GM21529 (cell line): ENCODE measurements at regions not wholly inside any gene's neighbourhood (a gene's known extent, or its start where the extent isn't known, plus 50 kb on each side); places are given as distances from the start of the nearest gene placed in this dataset.

Source experiments
- ATAC-seq: cut with Tn5 transposase; IDR thresholded peaks from one replicate; pipeline ENCODE4 v1.9.1; 2021; ENCODE audit not compliant: unreplicated experiment

DNA sequence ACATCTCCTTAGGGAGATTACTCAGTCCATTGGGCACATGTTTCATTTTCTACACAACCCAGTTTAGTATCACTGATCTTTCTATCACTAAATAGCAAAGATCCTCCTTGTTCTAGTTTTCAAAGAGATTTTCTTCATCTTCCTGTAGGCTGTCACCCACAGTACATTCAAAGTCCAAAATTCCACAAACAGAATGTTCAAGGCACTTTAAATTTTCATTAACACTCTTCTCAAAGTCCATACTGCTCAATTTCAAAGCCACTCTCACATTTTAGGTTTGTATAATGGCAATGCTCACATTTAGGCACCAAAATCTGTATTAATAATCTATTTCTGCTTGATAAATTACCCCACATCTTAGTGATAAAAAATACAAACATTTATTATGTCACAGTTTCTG is 152.8 kb downstream of the FSIP2 start:
- ATAC-seq, result no peak

GRCh38 chr2:185891804-185892411 is 153.3 kb downstream of the FSIP2 start:
- no peak for ATAC-seq

DNA sequence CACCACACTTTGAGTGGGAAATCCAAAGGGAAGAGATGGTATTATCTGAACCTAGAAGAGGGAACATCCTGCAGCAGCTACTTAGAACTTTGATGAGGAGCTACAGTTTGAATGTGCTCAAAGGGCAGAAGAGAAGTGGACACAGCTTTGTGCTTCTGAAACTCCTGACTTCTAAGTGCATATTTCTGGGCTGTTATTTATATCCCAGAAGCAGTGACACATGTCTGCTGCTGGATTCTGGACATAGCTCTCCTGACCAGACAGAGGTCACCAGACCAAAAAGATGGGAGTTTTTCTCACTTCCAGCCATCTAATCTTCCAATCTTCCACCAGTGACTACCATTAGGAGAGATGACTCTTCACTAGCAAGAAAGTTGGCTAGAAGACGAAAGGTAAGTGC is 153.9 kb downstream of the FSIP2 start:
- no peak for ATAC-seq

DNA sequence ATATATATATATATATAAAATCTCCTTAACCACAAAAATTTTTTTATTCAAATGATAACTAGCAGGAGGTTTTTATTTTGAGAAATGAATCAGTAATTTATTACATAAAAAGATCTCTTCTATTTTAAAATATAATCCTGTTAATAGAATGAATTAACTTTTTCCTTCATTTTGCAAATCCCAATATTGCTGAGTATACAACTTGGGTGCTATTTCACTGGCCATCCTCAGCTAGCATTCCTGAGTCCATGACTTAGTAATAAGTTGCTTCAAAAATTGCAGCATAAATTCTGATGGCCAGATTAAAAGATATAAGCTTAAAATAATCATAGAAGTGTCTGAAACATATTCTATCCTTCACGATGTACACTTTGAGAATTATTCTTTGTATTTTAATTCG is 155.6 kb downstream of the FSIP2 start:
- ATAC-seq, result no peak

- no peak for ATAC-seq
These were observed 157.5 kb downstream of the FSIP2 start for GRCh38 chr2:185895828-185896693.

- ATAC-seq, result no peak
These were observed 160.8 kb downstream of the FSIP2 start for GRCh38 chr2:185899366-185899765.

- ATAC-seq, result no peak
These were observed 180.6 kb downstream of the FSIP2 start for GRCh38 chr2:185919155-185919554.

DNA sequence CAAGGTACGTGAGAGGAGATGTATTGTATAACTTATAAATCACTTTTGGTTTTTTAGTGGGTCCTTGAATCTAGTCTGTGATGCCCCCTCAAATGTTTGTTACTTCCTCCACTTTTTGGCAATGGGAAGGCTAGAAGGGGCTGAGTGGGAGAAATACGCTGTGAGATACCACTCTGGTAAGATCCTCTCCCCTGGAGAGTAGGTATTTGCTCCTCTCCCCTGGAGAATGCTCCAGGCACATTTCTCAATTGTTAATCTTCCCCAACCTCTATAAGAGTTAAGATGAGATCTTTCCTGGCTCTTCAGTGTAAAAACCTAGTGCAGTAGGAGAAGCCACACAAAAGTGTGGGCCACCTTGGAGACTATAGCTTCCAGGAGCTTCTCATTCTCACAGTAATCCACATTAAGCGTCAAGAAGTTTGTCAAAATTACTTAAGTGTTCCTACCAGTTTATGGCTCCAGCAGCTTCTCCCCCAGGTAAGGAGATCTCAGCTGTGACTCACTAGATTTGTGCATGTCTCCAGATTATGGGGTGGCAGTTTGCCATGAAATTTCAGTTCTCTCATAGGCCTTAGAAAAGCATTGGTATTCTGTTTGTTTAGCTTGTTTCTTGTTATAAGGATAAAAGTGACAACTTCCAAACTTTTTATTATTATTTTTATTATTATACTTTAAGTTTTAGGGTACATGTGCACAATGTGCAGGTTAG is 182.6 kb downstream of the FSIP2 start:
- no peak for ATAC-seq

GRCh38 chr2:185934232-185934631 is 195.6 kb downstream of the FSIP2 start:
- ATAC-seq, result no peak

DNA sequence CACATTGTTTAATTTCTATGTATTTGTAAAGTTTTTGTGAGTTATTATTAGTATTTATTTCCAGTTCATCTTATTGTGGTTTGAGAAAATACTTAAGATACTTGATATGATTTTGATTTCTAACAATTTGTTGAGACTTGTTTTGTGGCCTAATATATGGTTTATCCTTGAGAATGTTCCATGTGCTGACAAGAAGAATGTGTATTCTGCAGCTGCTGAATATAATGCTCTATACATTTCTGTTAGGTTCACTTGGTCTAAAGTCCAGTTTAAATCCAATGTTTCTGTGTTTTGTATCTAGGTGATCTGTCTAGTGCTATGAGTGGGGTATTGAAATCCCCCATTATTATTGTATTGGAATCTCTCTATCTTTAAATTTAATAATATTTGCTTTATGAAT is 201.3 kb downstream of the FSIP2 start:
- no peak for ATAC-seq

- no peak for ATAC-seq
These were observed 204.3 kb downstream of the FSIP2 start for GRCh38 chr2:185942855-185943254.

DNA sequence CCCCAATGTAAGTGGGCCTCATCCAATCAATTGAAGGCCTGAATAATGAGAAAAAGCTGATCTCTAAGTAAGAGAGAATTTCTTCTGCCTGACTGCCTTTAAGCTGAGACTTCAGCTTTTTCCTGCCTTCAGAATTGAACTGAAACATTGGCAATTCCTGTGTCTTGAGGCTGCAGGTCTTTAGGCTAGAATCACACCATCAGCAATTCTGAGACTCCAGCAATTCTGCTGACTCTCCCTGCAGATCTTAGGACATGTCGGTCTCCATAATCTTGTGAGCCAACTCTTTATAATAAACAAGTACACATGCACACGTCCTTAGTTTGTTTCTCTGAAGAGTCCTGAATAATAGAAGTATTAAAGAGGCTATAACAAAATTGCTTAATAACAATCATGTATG is 209.1 kb downstream of the FSIP2 start:
- no peak for ATAC-seq

DNA sequence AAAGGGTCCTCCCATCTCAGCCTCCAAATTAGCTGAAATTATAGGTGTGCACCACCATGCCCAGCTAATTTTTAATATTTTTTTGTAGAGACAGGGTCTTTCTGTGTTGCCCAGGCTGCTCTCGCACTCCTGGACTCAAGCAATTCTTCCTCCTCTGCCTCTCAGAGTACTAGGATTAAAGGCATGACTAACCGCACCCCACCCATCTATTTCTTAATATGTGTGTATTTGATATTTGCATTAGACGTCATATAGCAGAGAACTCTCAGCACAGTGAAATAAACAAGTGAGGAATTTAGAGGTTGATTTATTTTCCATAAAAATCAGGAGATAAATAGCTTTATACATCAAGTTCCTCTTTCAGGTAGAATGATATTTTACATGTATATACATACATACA is 213.5 kb downstream of the FSIP2 start:
- ATAC-seq, result no peak

GRCh38 chr2:185954389-185954788 is 215.8 kb downstream of the FSIP2 start:
- ATAC-seq, result no peak

DNA sequence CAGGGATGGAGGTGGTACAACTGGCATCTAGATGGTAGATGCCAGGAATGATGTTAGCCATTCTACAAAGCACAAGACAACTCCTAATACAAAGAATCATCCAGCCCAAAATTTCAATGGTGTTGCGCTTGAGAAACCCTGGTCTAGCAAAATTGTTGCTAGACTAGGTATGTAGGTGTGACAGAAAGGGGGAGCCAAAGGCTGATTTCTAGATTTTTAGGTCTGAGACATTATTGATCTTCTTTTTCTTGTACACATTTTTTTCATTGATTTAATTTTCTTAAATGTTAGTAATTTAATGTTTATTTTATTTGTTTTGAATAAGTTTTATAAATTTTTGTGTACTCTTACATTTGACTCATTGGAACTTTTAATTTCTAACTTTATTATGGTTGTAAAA is 216.4 kb downstream of the FSIP2 start:
- no peak for ATAC-seq

DNA sequence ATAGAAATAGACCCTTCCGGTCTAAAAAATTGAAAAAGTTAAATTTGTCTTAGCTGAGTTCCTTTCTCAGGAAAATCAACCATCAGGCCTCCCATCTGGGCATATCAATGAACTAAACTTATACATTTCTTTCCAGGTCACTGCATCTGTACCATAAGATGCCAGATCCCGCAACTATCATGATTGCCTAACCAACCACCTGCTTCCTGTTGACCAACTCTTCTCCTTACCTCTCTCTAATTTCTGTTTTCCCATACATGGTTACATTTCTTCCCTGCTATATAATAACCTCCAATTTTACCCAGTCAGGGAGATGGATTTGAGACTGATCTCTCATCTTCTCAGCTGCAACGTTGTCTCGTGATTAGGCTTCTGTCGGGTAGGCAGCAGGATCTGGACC is 228.7 kb downstream of the FSIP2 start:
- ATAC-seq, result no peak

DNA sequence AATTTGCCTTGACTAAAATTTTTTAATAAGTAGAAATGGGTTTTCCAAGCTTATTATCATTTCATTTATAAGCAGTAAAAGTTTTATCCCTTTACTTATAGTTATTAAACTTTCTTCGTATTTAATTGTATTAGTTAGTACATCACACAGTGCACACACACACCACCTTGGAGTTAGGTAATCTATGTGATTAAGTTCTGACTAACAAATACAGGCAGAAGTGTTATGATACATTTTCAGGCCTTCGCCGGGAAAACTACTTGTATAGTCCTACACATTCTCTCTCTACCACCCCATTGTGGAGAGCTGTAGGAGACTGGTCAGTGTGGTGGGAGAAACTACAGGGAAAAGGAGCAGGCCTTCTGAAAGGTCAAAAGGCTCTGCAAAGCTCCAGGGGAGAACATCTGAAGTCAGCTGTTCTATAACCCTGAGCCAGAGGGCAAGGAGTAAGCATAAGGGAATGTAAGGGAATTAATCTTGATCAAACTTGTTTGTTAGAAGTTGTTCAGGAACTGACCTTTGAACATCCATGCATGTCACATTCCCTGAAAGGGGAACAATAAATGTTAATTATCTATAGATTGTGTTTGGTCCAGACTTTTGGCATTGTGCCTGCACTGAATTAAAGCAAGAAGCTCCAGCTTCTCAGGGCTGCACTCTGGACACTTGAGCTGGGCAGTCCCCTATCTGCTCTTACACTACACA is 231.7 kb downstream of the FSIP2 start:
- no peak for ATAC-seq

DNA sequence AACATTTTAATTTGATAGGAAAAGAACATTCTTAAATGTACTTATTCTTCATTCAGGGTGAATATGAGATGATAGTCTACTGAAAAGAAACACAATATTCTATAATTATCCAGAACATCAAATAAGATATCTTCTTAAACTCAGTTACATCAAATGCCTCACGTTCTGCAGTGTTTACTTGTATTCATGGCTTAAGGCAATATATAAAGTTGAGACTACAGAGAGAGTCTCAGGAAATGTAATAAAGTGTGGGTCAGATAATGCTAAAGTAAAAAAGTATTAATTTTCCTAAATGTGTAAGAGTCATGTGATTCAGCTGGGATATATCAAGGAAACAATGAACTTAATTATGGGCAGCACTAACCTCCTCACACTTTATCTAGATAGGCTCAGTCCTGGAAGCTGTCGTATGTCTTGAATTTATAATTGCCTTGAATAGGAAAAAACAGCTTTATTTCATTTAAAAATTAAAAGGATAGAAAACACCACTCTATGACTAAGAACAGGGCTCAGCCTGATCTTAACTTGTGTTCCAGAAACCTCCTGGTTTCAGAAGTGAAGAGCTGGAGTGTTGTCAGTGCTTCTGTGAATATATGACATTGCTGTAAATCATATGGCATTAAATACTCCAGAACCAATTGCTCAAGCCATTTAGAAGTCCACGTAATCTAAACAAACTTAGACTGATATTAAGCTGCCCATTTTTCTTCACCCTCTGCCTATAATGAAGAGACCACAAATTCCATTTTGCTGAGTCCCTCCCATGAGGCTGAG is 240.2 kb downstream of the FSIP2 start:
- ATAC-seq, result no peak

- ATAC-seq, result no peak
These were observed 241.0 kb downstream of the FSIP2 start for GRCh38 chr2:185979546-185980071.

GRCh38 chr2:185980944-185981343 is 242.3 kb downstream of the FSIP2 start:
- ATAC-seq, result no peak
